ENCODE measurements at regions not wholly inside any gene's neighbourhood (a gene's known extent, or its start where the extent isn't known, plus 50 kb on each side); places are given as distances from the start of the nearest gene placed in this dataset.
A peak's percentile ranks its signal among the peaks of the same experiment; 100 is the strongest.

DNA sequence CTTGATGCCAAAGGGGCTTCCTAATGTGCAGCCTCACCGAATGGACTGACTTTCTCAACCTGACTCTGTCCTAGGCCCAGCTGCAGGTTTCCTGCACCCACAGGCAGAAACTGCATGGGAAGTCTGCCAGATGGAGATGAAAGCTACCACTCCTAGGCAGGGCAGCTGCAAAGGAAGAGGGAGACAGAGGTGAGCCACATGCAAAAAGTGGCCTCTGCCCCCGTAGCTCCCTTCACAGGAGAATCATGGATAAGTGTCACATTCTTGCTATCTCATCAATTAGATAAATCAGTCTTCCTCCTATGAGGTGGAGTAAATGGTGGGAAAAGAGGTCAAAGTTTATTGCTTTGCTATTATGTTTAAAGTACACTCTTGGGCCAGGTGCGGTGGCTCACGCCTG, 191.3 kb downstream of the ALDH8A1 start:
- H3K27me3 ChIP-seq = peaks cover 0 to 15% (median 0%) of the 10 kb centered on the region in 4 donors
- H3K4me1 ChIP-seq = peaks cover 0 to 22% (median 5%) of the 10 kb centered on the region in 3 donors
- TF ChIP-seq POLR2A (IDR thresholded peaks at IDR 0.05) = no peak
- no peak for TF ChIP-seq CTCF (IDR thresholded peaks at IDR 0.05)
- intact Hi-C loops (cut with DNase I) = no loop called here
- 68 to 94% methylated on average over 3 of the region's 4 CpGs for WGBS, 2 donors
- H3K4me3 ChIP-seq = no peak overlapping the region
- H3K9me3 ChIP-seq = no peaks in the 10 kb centered on the region
- no peak for DNase-seq
- H3K27ac ChIP-seq = peak overlapping the region in 1 of 4 donors; percentile 22
- no peaks in the 10 kb centered on the region for H3K36me3 ChIP-seq

DNA sequence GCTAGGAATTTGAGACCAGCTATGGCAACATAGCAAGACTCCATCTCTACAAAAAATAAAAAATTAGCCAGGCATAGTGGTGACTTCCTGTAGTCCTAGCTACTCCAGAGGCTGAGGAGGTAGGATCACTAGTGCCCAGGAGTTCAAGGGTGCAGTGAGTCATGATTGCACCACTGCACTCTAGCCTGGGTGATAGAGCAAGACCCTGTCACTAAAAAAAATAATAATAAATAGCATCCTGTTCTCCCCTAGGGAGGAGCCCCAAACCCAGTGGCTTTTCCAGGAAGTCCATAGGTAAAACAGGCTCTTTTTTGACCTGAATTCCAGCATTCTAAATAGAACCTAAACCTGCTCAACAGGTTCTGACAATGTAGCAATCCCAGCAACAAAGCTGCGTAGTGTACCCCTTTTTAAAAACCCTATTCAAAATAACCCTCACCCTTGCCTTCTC, 192.0 kb downstream of the ALDH8A1 start:
- Histone ChIP-seq H3K27ac (peak overlapping the region in 1 of 4 donors; percentile 22), H3K36me3 (no peaks in the 10 kb centered on the region), H3K27me3 (peaks cover 0 to 10% (median 0%) of the 10 kb centered on the region in 4 donors), H3K4me1 (peaks cover 0 to 28% (median 5%) of the 10 kb centered on the region in 3 donors), H3K4me3 (no peak overlapping the region), H3K9me3 (no peaks in the 10 kb centered on the region)
- intact Hi-C loops (cut with DNase I) = no loop called here
- no peak for DNase-seq
- 40 to 64% methylated on average over 1 of the region's 1 CpG for WGBS, 2 donors
- TF ChIP-seq CTCF (IDR thresholded peaks at IDR 0.05) = no peak

- no peak for TF ChIP-seq POLR2A (IDR thresholded peaks at IDR 0.05)
- Histone ChIP-seq H3K27ac (no peak overlapping the region), H3K4me3 (no peak overlapping the region), H3K36me3 (no peaks in the 10 kb centered on the region), H3K9me3 (no peaks in the 10 kb centered on the region), H3K4me1 (peaks cover 0 to 28% (median 5%) of the 10 kb centered on the region in 3 donors), H3K27me3 (peaks cover 0 to 10% (median 0%) of the 10 kb centered on the region in 4 donors)
- no peak for DNase-seq
- intact Hi-C loops (cut with DNase I) = no loop called here
- WGBS, 2 donors = 77 to 84% methylated on average over 2 of the region's 2 CpGs
Measured at GRCh38 chr6:134756374-134757025, 193.4 kb downstream of the ALDH8A1 start.

- intact Hi-C loops (cut with DNase I) = no loop called here
- Histone ChIP-seq H3K4me3 (no peak overlapping the region), H3K27me3 (peaks cover 0 to 4% (median 0%) of the 10 kb centered on the region in 4 donors), H3K27ac (peak overlapping the region in 2 of 4 donors; percentile 19 to 28), H3K9me3 (no peaks in the 10 kb centered on the region), H3K4me1 (peaks cover 0 to 28% (median 5%) of the 10 kb centered on the region in 3 donors), H3K36me3 (no peaks in the 10 kb centered on the region)
- WGBS, 2 donors = 47 to 65% methylated on average over 4 of the region's 4 CpGs
- TF ChIP-seq POLR2A (IDR thresholded peaks at IDR 0.05) (no peak), CTCF (IDR thresholded peaks at IDR 0.05) (no peak)
- DNase-seq = no peak
Measured at GRCh38 chr6:134754013-134754690, 195.7 kb downstream of the ALDH8A1 start.

- TF ChIP-seq POLR2A (IDR thresholded peaks at IDR 0.05) = no peak
- no peak for TF ChIP-seq CTCF (IDR thresholded peaks at IDR 0.05)
- Histone ChIP-seq H3K27ac (no peak overlapping the region), H3K4me3 (no peak overlapping the region)
Measured at GRCh38 chr6:134753001-134753400, 196.9 kb downstream of the ALDH8A1 start.

More at GRCh38 chr6:134753001-134753400, 196.9 kb downstream of the ALDH8A1 start:
- Histone ChIP-seq H3K36me3 (no peaks in the 10 kb centered on the region), H3K9me3 (no peaks in the 10 kb centered on the region), H3K27me3 (peaks cover 0 to 4% (median 0%) of the 10 kb centered on the region in 4 donors), H3K4me1 (peaks cover 0 to 20% (median 0%) of the 10 kb centered on the region in 3 donors)
- 42 to 58% methylated on average over 4 of the region's 4 CpGs for WGBS, 2 donors
- DNase-seq = no peak
- intact Hi-C loops (cut with DNase I) = no loop called here
